PC-9 (cell line): ENCODE measurements at regions not wholly inside any gene's neighbourhood (a gene's known extent, or its start where the extent isn't known, plus 50 kb on each side); places are given as distances from the start of the nearest gene placed in this dataset.
"Not testable (repeated sequence)": the region's sequence is repeated elsewhere in the genome, so short reads cannot be mapped to it uniquely, and the experiment has no call there.

ENCODE experiments used
- BruUV-seq: library from RNA; stranded (reverse); fragments of 400-500 nt; replicated peaks from 2 replicates; lab custom pipeline; 2021; lab: Mats Ljungman, UMichigan
- CTCF ChIA-PET: fragments of 300-600 bp; sonication (Branson Sonifier 250); formaldehyde crosslinking; loops from one replicate; lab custom pipeline; 2022; ENCODE audit warnings: antibody characterized with exemption; lab: Charles Lee
- POLR2A ChIA-PET: fragments of 300-600 bp; sonication (Branson Sonifier 250); formaldehyde crosslinking; loops from one replicate; lab custom pipeline; 2022; ENCODE audit warnings: antibody characterized with exemption; ENCODE audit not compliant: unreplicated experiment; lab: Charles Lee
- DNase-seq, 2 experiments: peaks; one replicate each; pipeline versions ENCODE4 v3.0.0 to v3.0.0-alpha.2; 2015 to 2022; ENCODE audit warnings: mixed read lengths in 1 of 2
- H2AFZ ChIP-seq: fragments of 200-600 bp; sonication (generic); 2 replicates; pipeline ENCODE4 v1.8.1; 2017; ENCODE audit warnings: antibody characterized with exemption
- H3F3A ChIP-seq: fragments of 200-600 bp; sonication (generic); 2 replicates; pipeline ENCODE4 v1.8.1; 2017; ENCODE audit warnings: antibody characterized with exemption, mild to moderate bottlenecking, low read depth; ENCODE audit not compliant: insufficient read depth
- H3K27ac ChIP-seq: fragments of 200-600 bp; sonication (generic); 2 replicates; pipeline ENCODE4 v1.6.1; 2016; ENCODE audit warnings: mixed run types
- H3K27me3 ChIP-seq: fragments of 200-600 bp; sonication (generic); 2 replicates; pipeline ENCODE4 v1.6.1; 2016; ENCODE audit warnings: low read depth, mixed run types; ENCODE audit not compliant: insufficient read depth
- H3K36me3 ChIP-seq: fragments of 200-600 bp; sonication (generic); 2 replicates; pipeline ENCODE4 v1.6.1; 2016; ENCODE audit warnings: low read depth, mixed run types
- H3K4me1 ChIP-seq: fragments of 200-600 bp; sonication (generic); replicated peaks from 2 replicates; pipeline ENCODE4 v1.6.1; 2016; ENCODE audit warnings: mixed run types; ENCODE audit not compliant: insufficient read depth
- H3K4me2 ChIP-seq: fragments of 200-600 bp; sonication (generic); 2 replicates; pipeline ENCODE4 v1.6.1; 2017; ENCODE audit warnings: mixed run types
- H3K4me3 ChIP-seq: fragments of 200-600 bp; sonication (generic); 2 replicates; pipeline ENCODE4 v1.6.1; 2016; ENCODE audit warnings: mixed run types
- H3K79me2 ChIP-seq: fragments of 200-600 bp; sonication (generic); 2 replicates; pipeline ENCODE4 v1.6.1; 2017; ENCODE audit warnings: low read depth, mixed run types
- H3K9me2 ChIP-seq: fragments of 200-600 bp; sonication (generic); 2 replicates; pipeline ENCODE4 v1.8.1; 2017; ENCODE audit warnings: mild to moderate bottlenecking; ENCODE audit not compliant: insufficient read depth
- H3K9me3 ChIP-seq: fragments of 200-600 bp; sonication (generic); 2 replicates; pipeline ENCODE4 v1.8.1; 2016; ENCODE audit warnings: low read depth; ENCODE audit not compliant: insufficient read depth
- H4K20me1 ChIP-seq: fragments of 200-600 bp; sonication (generic); 2 replicates; pipeline ENCODE4 v1.8.1; 2017; ENCODE audit not compliant: insufficient read depth
- intact Hi-C: fragments of 100-400 bp; cut with micrococcal nuclease; formaldehyde crosslinking; loops from one replicate; pipeline ENCODE4 v1.10.0; 2022; ENCODE audit not compliant: unreplicated experiment

- intact Hi-C loops, H3K4me1 ChIP-seq, H2AFZ ChIP-seq, POLR2A ChIA-PET, H4K20me1 ChIP-seq, H3F3A ChIP-seq, H3K79me2 ChIP-seq, H3K9me2 ChIP-seq, H3K9me3 ChIP-seq, CTCF ChIA-PET, H3K27me3 ChIP-seq, BruUV-seq, H3K27ac ChIP-seq, H3K36me3 ChIP-seq, H3K4me2 ChIP-seq, DNase-seq, H3K4me3 ChIP-seq: not testable (repeated sequence)
Observed at GRCh38 chr18:14361346-14361745, 182.1 kb downstream of the POTEC start.

- BruUV-seq, H3K27me3 ChIP-seq, H3F3A ChIP-seq, H3K79me2 ChIP-seq, H3K9me2 ChIP-seq, H3K27ac ChIP-seq, H4K20me1 ChIP-seq, H2AFZ ChIP-seq, intact Hi-C loops, POLR2A ChIA-PET, DNase-seq, CTCF ChIA-PET, H3K4me1 ChIP-seq, H3K4me2 ChIP-seq, H3K9me3 ChIP-seq, H3K4me3 ChIP-seq, H3K36me3 ChIP-seq: not testable (repeated sequence)
Observed at GRCh38 chr18:14357553-14358297, 185.7 kb downstream of the POTEC start.

- H3K36me3 ChIP-seq, H3K4me2 ChIP-seq, DNase-seq, POLR2A ChIA-PET, H3F3A ChIP-seq, H4K20me1 ChIP-seq, H2AFZ ChIP-seq, H3K9me3 ChIP-seq, H3K4me3 ChIP-seq, intact Hi-C loops, H3K79me2 ChIP-seq, CTCF ChIA-PET, BruUV-seq, H3K9me2 ChIP-seq, H3K27me3 ChIP-seq, H3K27ac ChIP-seq, H3K4me1 ChIP-seq: not testable (repeated sequence)
Observed at GRCh38 chr18:14342170-14342569, 201.2 kb downstream of the POTEC start.

GRCh38 chr18:14336017-14336416, 203.8 kb upstream of the ZNF519 start:
- BruUV-seq, POLR2A ChIA-PET, CTCF ChIA-PET: not testable (repeated sequence)

GRCh38 chr18:14321217-14321616, 189.0 kb upstream of the ZNF519 start:
- H3K79me2 ChIP-seq, intact Hi-C loops, H3K27ac ChIP-seq, H3K9me3 ChIP-seq, H3K4me2 ChIP-seq, H3K4me3 ChIP-seq, H3F3A ChIP-seq, H3K36me3 ChIP-seq, H2AFZ ChIP-seq, H3K27me3 ChIP-seq, BruUV-seq, CTCF ChIA-PET, DNase-seq, H3K4me1 ChIP-seq, POLR2A ChIA-PET, H3K9me2 ChIP-seq, H4K20me1 ChIP-seq: not testable (repeated sequence)

More at GRCh38 chr18:14336017-14336416, 203.8 kb upstream of the ZNF519 start:
- H3K4me2 ChIP-seq, H3K36me3 ChIP-seq, H3K4me3 ChIP-seq, H3K9me3 ChIP-seq, H3K27ac ChIP-seq, H3K27me3 ChIP-seq, H3K4me1 ChIP-seq, H3K79me2 ChIP-seq, H3F3A ChIP-seq, H2AFZ ChIP-seq, H3K9me2 ChIP-seq, DNase-seq, intact Hi-C loops, H4K20me1 ChIP-seq: not testable (repeated sequence)

GRCh38 chr18:14301255-14301654, 169.0 kb upstream of the ZNF519 start:
- intact Hi-C loops, H3K27me3 ChIP-seq, H3F3A ChIP-seq, DNase-seq, BruUV-seq, H4K20me1 ChIP-seq, CTCF ChIA-PET, H3K4me2 ChIP-seq, H3K4me3 ChIP-seq, H3K36me3 ChIP-seq, H3K79me2 ChIP-seq, H3K9me3 ChIP-seq, H3K9me2 ChIP-seq, H2AFZ ChIP-seq, POLR2A ChIA-PET, H3K27ac ChIP-seq, H3K4me1 ChIP-seq: not testable (repeated sequence)

- DNase-seq, H3K27me3 ChIP-seq, H3K9me2 ChIP-seq, intact Hi-C loops, H3K4me2 ChIP-seq, BruUV-seq, POLR2A ChIA-PET, H3K36me3 ChIP-seq, H3K79me2 ChIP-seq, H3K27ac ChIP-seq, H4K20me1 ChIP-seq, H3K4me3 ChIP-seq, H3K9me3 ChIP-seq, H2AFZ ChIP-seq, H3F3A ChIP-seq, H3K4me1 ChIP-seq, CTCF ChIA-PET: not testable (repeated sequence)
Observed at GRCh38 chr18:14295081-14295480, 162.8 kb upstream of the ZNF519 start.
